ENCODE measurements at regions not wholly inside any gene's neighbourhood (a gene's known extent, or its start where the extent isn't known, plus 50 kb on each side); places are given as distances from the start of the nearest gene placed in this dataset.

GRCh38 chr3:165526367-165526766, 310.9 kb downstream of the BCHE start:
- TF ChIP-seq CTCF (IDR thresholded peaks at IDR 0.05) (no peak), POLR2A (IDR thresholded peaks at IDR 0.05) (no peak)
